Naive B cell (primary cell): ENCODE measurements at regions not wholly inside any gene's neighbourhood (a gene's known extent, or its start where the extent isn't known, plus 50 kb on each side); places are given as distances from the start of the nearest gene placed in this dataset.

Source experiments
- ATAC-seq, 2 donors: fragments of 150-1000 bp; cut with Tn5 transposase; 2 replicates each; pipeline ENCODE4 v1.10.0; 2021; ENCODE audit warnings: low read depth in 2 of 2, mild to moderate bottlenecking in 2 of 2, moderate library complexity in 2 of 2
- DNase-seq: peaks from one replicate; pipeline ENCODE4 v3.0.0; 2022
- H3K27ac Mint-ChIP-seq, 6 donors: one replicate each; pipeline ENCODE4 v1.8.0; 2020 to 2022; ENCODE audit warnings: mild to moderate bottlenecking in 6 of 6, mixed read lengths in 6 of 6, moderate library complexity in 5 of 6, inconsistent platforms in 2 of 6
- H3K27me3 Mint-ChIP-seq, 3 donors: one replicate each; pipeline ENCODE4 v1.8.0; 2021 to 2022; ENCODE audit warnings: mixed read lengths in 3 of 3, mild to moderate bottlenecking in 1 of 3
- H3K36me3 Mint-ChIP-seq, 2 donors: one replicate each; pipeline ENCODE4 v1.8.0; 2020 to 2022; ENCODE audit warnings: mixed read lengths in 2 of 2, inconsistent platforms in 1 of 2, mild to moderate bottlenecking in 1 of 2
- H3K4me1 Mint-ChIP-seq, 3 donors: one replicate each; pipeline ENCODE4 v1.8.0; 2020 to 2022; ENCODE audit warnings: mixed read lengths in 3 of 3, inconsistent platforms in 1 of 3, mild to moderate bottlenecking in 1 of 3, moderate library complexity in 1 of 3
- H3K4me3 Mint-ChIP-seq, 8 donors: one replicate each; pipeline ENCODE4 v1.8.0; 2020 to 2022; ENCODE audit warnings: mild to moderate bottlenecking in 8 of 8, mixed read lengths in 8 of 8, moderate library complexity in 8 of 8, inconsistent platforms in 2 of 8
- H3K9me3 Mint-ChIP-seq, 7 donors: one replicate each; pipeline ENCODE4 v1.8.0; 2020 to 2022; ENCODE audit warnings: mixed read lengths in 7 of 7, mild to moderate bottlenecking in 5 of 7, inconsistent platforms in 2 of 7, moderate library complexity in 1 of 7

- no peak overlapping the region for H3K4me3 Mint-ChIP-seq
- H3K36me3 Mint-ChIP-seq: no peaks in the 10 kb centered on the region
- no peaks in the 10 kb centered on the region for H3K4me1 Mint-ChIP-seq
- H3K27ac Mint-ChIP-seq: no peak overlapping the region
- H3K9me3 Mint-ChIP-seq: no peaks in the 10 kb centered on the region
- DNase-seq: no peak
- no peak for ATAC-seq
- H3K27me3 Mint-ChIP-seq: no peaks in the 10 kb centered on the region
These were observed 210.3 kb upstream of the PCDH9 start for GRCh38 chr13:67440236-67440975.

DNA sequence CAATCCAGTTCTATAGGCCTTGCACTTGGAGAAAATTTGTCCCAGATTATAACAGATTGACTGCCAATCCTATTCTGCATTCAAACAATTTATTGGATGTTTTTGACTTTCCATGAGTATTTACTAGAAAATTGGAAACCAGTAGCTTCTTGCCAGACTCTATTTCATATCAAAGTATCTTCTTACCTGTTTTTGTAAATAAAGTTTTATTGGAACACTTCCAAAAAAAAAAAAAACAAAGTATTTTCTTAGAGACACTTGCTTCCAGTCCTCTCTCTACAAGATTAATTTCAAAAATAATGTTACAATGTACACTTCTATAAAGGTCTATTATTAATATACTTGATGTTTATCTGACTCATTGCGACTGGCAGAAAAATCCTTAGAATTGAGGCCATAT is 209.2 kb upstream of the PCDH9 start:
- H3K27ac Mint-ChIP-seq: no peak overlapping the region
- no peak for DNase-seq
- H3K4me3 Mint-ChIP-seq: no peak overlapping the region
- no peaks in the 10 kb centered on the region for H3K27me3 Mint-ChIP-seq
- no peak for ATAC-seq
- H3K9me3 Mint-ChIP-seq: no peaks in the 10 kb centered on the region
- no peaks in the 10 kb centered on the region for H3K36me3 Mint-ChIP-seq
- no peaks in the 10 kb centered on the region for H3K4me1 Mint-ChIP-seq

GRCh38 chr13:67438465-67438864 is 208.3 kb upstream of the PCDH9 start:
- H3K27ac Mint-ChIP-seq: no peak overlapping the region
- no peaks in the 10 kb centered on the region for H3K36me3 Mint-ChIP-seq
- ATAC-seq (no peak), DNase-seq (no peak)
- H3K27me3 Mint-ChIP-seq: no peaks in the 10 kb centered on the region
- H3K4me3 Mint-ChIP-seq: no peak overlapping the region
- H3K4me1 Mint-ChIP-seq: no peaks in the 10 kb centered on the region
- H3K9me3 Mint-ChIP-seq: no peaks in the 10 kb centered on the region

- Mint-ChIP-seq H3K27ac (no peak overlapping the region), H3K36me3 (no peaks in the 10 kb centered on the region), H3K4me1 (no peaks in the 10 kb centered on the region), H3K27me3 (no peaks in the 10 kb centered on the region), H3K9me3 (no peaks in the 10 kb centered on the region), H3K4me3 (no peak overlapping the region)
- no peak for DNase-seq
- no peak for ATAC-seq
These were observed 207.1 kb upstream of the PCDH9 start for GRCh38 chr13:67437244-67437643.

DNA sequence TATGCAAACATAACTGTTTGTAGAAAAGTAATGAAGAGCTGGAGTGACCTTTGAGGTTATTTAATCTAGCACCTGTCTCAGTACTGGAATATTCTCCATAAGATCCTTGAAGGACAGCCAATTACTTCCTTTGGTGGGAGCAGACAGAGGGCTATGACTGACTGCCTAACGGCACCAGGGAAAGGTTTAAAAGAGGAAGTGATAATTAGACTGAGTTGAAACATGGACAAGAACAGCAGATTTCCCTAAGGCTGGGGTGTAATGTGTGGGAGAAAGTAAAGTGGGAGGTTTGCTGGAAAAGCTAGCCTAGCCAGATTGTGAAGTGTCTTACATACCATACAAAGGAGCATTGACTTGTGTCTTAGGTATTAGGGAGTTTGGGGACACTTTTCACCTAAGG is 191.3 kb upstream of the PCDH9 start:
- no peaks in the 10 kb centered on the region for H3K36me3 Mint-ChIP-seq
- ATAC-seq (no peak), DNase-seq (no peak)
- no peak overlapping the region for H3K4me3 Mint-ChIP-seq
- no peaks in the 10 kb centered on the region for H3K9me3 Mint-ChIP-seq
- H3K27me3 Mint-ChIP-seq: no peaks in the 10 kb centered on the region
- H3K4me1 Mint-ChIP-seq: no peaks in the 10 kb centered on the region
- H3K27ac Mint-ChIP-seq: no peak overlapping the region

DNA sequence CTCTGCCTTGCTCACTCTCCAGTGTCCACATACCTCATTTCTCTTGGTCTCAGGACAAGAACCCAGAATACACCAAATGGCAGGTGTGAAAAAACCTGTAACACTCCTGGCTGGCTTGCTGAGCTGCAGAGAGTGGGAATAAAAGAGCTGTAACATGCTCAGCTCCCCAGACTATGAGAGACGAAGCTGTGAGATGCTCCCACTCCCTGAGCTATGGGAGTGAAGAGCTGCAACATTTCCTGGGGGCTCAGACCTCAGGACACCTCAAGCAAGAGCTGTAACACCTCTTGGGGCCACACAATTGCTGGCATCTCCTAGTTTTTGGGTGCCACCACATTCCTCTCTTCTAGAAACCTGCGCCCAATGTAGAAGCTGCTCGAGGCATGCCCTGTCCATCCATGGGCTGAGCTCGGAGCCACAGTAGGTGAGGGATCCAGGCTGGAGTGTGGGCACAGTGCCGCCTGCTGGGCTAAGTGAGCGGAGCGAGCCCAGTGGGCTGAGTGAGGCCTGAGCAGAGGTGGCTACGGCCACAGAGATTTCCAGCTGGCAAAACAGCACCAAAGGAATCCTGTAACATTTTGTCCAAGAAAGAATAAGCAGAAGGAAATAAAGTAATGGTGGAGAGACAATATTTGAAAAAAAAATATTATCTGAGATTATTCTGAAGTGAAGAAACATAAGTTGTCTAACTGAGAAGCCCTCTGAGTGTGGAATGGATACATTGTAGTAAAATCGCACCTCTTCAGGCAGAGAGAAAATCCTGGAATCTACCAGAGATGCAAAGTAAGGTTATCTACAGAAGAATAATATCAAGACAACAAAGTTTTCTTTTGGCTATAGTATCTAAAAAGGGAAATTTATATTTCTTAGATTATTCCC is 186.2 kb upstream of the PCDH9 start:
- Mint-ChIP-seq H3K27ac (no peak overlapping the region), H3K36me3 (no peaks in the 10 kb centered on the region), H3K4me1 (no peaks in the 10 kb centered on the region), H3K27me3 (no peaks in the 10 kb centered on the region), H3K9me3 (no peaks in the 10 kb centered on the region), H3K4me3 (no peak overlapping the region)
- ATAC-seq: no peak
- DNase-seq: no peak

- no peaks in the 10 kb centered on the region for H3K36me3 Mint-ChIP-seq
- no peaks in the 10 kb centered on the region for H3K9me3 Mint-ChIP-seq
- no peak overlapping the region for H3K27ac Mint-ChIP-seq
- no peak for ATAC-seq
- no peak for DNase-seq
- no peak overlapping the region for H3K4me3 Mint-ChIP-seq
- H3K27me3 Mint-ChIP-seq: no peaks in the 10 kb centered on the region
- H3K4me1 Mint-ChIP-seq: no peaks in the 10 kb centered on the region
These were observed 180.5 kb upstream of the PCDH9 start for GRCh38 chr13:67410645-67411044.

DNA sequence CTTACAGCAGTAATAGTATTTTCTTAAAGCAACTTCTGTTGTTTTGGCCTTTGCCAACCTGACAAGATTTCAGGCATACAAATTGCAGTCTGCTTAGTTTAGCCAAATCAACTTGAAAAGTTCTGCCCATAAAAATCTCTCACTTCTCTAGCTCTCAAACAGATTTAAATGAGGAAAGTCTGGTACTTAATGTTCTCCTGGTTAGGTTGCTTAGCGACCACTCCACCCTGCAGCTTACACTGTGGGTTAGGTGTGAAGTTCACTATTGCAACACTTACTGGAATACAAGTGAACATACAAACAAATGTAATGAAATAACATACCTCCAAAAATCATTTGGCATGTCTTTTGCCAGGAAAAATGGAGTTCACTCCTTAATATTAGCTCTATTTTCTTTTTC is 178.7 kb upstream of the PCDH9 start:
- Mint-ChIP-seq H3K27me3 (no peaks in the 10 kb centered on the region), H3K36me3 (no peaks in the 10 kb centered on the region), H3K27ac (no peak overlapping the region), H3K4me1 (no peaks in the 10 kb centered on the region), H3K9me3 (no peaks in the 10 kb centered on the region), H3K4me3 (no peak overlapping the region)
- DNase-seq (no peak), ATAC-seq (no peak)

- no peaks in the 10 kb centered on the region for H3K36me3 Mint-ChIP-seq
- no peak overlapping the region for H3K27ac Mint-ChIP-seq
- H3K4me3 Mint-ChIP-seq: no peak overlapping the region
- no peaks in the 10 kb centered on the region for H3K27me3 Mint-ChIP-seq
- no peaks in the 10 kb centered on the region for H3K4me1 Mint-ChIP-seq
- H3K9me3 Mint-ChIP-seq: peaks cover 0 to 18% (median 7%) of the 10 kb centered on the region in 7 donors
- ATAC-seq (no peak), DNase-seq (no peak)
These were observed 172.4 kb upstream of the PCDH9 start for GRCh38 chr13:67402546-67402945.

- Mint-ChIP-seq H3K27me3 (no peaks in the 10 kb centered on the region), H3K9me3 (peaks cover 0 to 18% (median 7%) of the 10 kb centered on the region in 7 donors), H3K36me3 (no peaks in the 10 kb centered on the region), H3K4me1 (no peaks in the 10 kb centered on the region), H3K27ac (no peak overlapping the region), H3K4me3 (no peak overlapping the region)
- DNase-seq (no peak), ATAC-seq (no peak)
These were observed 165.4 kb upstream of the PCDH9 start for GRCh38 chr13:67395577-67395976.

GRCh38 chr13:67392014-67392413 is 161.9 kb upstream of the PCDH9 start:
- H3K27me3 Mint-ChIP-seq: no peaks in the 10 kb centered on the region
- no peaks in the 10 kb centered on the region for H3K9me3 Mint-ChIP-seq
- DNase-seq (no peak), ATAC-seq (no peak)
- H3K4me3 Mint-ChIP-seq: no peak overlapping the region
- no peak overlapping the region for H3K27ac Mint-ChIP-seq
- H3K4me1 Mint-ChIP-seq: no peaks in the 10 kb centered on the region
- no peaks in the 10 kb centered on the region for H3K36me3 Mint-ChIP-seq

- Mint-ChIP-seq H3K36me3 (no peaks in the 10 kb centered on the region), H3K4me3 (no peak overlapping the region), H3K27ac (no peak overlapping the region)
These were observed 160.4 kb upstream of the PCDH9 start for GRCh38 chr13:67390462-67391086.

DNA sequence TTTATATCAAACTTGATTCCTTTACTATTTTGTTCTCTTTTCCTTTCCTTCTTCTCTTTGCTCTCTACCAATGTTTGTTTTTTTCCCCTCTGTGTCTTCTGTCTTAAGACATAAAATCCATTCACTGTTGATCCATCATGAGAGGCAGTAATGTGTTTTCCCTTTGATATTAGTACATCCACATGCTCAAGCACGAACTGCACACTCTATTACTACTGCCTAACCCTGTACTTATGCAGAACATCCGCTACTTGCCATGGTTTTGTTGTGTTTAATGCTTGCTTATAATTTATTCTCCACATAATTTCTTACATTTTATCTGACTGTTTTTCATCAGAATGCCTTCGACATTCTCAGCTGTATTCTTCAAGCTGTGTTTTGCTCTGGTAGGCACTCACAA is 159.0 kb upstream of the PCDH9 start:
- H3K4me1 Mint-ChIP-seq: no peaks in the 10 kb centered on the region
- DNase-seq: no peak
- no peak overlapping the region for H3K27ac Mint-ChIP-seq

More at GRCh38 chr13:67390462-67391086, 160.4 kb upstream of the PCDH9 start:
- no peaks in the 10 kb centered on the region for H3K4me1 Mint-ChIP-seq
- no peaks in the 10 kb centered on the region for H3K27me3 Mint-ChIP-seq
- H3K9me3 Mint-ChIP-seq: peaks cover 0 to 7% (median 2%) of the 10 kb centered on the region in 7 donors
- ATAC-seq (no peak), DNase-seq (no peak)

More for the DNA sequence above, 159.0 kb upstream of the PCDH9 start:
- Mint-ChIP-seq H3K4me3 (no peak overlapping the region), H3K9me3 (peaks cover 0 to 7% (median 2%) of the 10 kb centered on the region in 7 donors), H3K27me3 (no peaks in the 10 kb centered on the region), H3K36me3 (no peaks in the 10 kb centered on the region)
- no peak for ATAC-seq
